Neural crest cell (in vitro differentiated cells): ENCODE measurements at regions not wholly inside any gene's neighbourhood (a gene's known extent, or its start where the extent isn't known, plus 50 kb on each side); places are given as distances from the start of the nearest gene placed in this dataset.
"Not testable (repeated sequence)": the region's sequence is repeated elsewhere in the genome, so short reads cannot be mapped to it uniquely, and the experiment has no call there.

ENCODE experiments used
- DNase-seq: peaks from one replicate; pipeline ENCODE4 v3.0.0; 2021; ENCODE audit warnings: low read depth, mixed read lengths, low spot score
- H3K27ac Mint-ChIP-seq: one replicate; pipeline ENCODE4 v1.8.0; 2021; ENCODE audit warnings: mild to moderate bottlenecking, mixed read lengths; ENCODE audit not compliant: unreplicated experiment
- H3K27me3 Mint-ChIP-seq: 2 replicates; pipeline ENCODE4 v1.8.0; 2021; ENCODE audit warnings: low read depth, mild to moderate bottlenecking, mixed read lengths
- H3K36me3 Mint-ChIP-seq: 2 replicates; pipeline ENCODE4 v1.8.0; 2021; ENCODE audit warnings: low read depth, mild to moderate bottlenecking, mixed read lengths
- H3K4me1 Mint-ChIP-seq: 2 replicates; pipeline ENCODE4 v1.8.0; 2021; ENCODE audit warnings: mixed read lengths
- H3K4me3 Mint-ChIP-seq: one replicate; pipeline ENCODE4 v1.8.0; 2021; ENCODE audit warnings: mild to moderate bottlenecking, mixed read lengths
- H3K9me3 Mint-ChIP-seq: 2 replicates; pipeline ENCODE4 v1.8.0; 2021; ENCODE audit warnings: mixed read lengths
- CTCF ChIP-seq: fragments of 200-600 bp; sonication (generic); conservative IDR thresholded peaks from 2 replicates; pipeline ENCODE4 v1.5.0; 2021; ENCODE audit warnings: antibody characterized with exemption, mild to moderate bottlenecking

- Mint-ChIP-seq H3K27me3 (no peaks in the 10 kb centered on the region), H3K4me1 (no peaks in the 10 kb centered on the region), H3K36me3 (peaks cover 7% of the 10 kb centered on the region), H3K4me3 (no peak overlapping the region), H3K27ac (no peak overlapping the region), H3K9me3 (peaks cover 4% of the 10 kb centered on the region)
- no peak for TF ChIP-seq CTCF
- no peak for DNase-seq
Measured at GRCh38 chr5:38621840-38622437, 65.5 kb upstream of the LIFR start.

- Mint-ChIP-seq H3K27me3 (no peaks in the 10 kb centered on the region), H3K27ac (no peak overlapping the region)
- DNase-seq, result no peak
Measured at GRCh38 chr5:38622723-38623129, 66.3 kb upstream of the LIFR start.

GRCh38 chr5:38624541-38624940 lies 68.1 kb upstream of the LIFR start:
- H3K4me3 Mint-ChIP-seq, H3K36me3 Mint-ChIP-seq, H3K27me3 Mint-ChIP-seq, DNase-seq, H3K4me1 Mint-ChIP-seq, H3K27ac Mint-ChIP-seq, H3K9me3 Mint-ChIP-seq: not testable (repeated sequence)

More at GRCh38 chr5:38622723-38623129, 66.3 kb upstream of the LIFR start:
- no peaks in the 10 kb centered on the region for H3K4me1 Mint-ChIP-seq
- peaks cover 4% of the 10 kb centered on the region for H3K9me3 Mint-ChIP-seq
- no peak overlapping the region for H3K4me3 Mint-ChIP-seq
- no peak for TF ChIP-seq CTCF
- peaks cover 7% of the 10 kb centered on the region for H3K36me3 Mint-ChIP-seq

- H3K27ac Mint-ChIP-seq, H3K4me3 Mint-ChIP-seq, H3K4me1 Mint-ChIP-seq, H3K27me3 Mint-ChIP-seq, DNase-seq: not testable (repeated sequence)
- peaks cover 14% of the 10 kb centered on the region for H3K9me3 Mint-ChIP-seq
- H3K36me3 Mint-ChIP-seq, result peaks cover 19% of the 10 kb centered on the region
Measured at GRCh38 chr5:38631376-38631775, 74.9 kb upstream of the LIFR start.

GRCh38 chr5:38634568-38635369 lies 78.3 kb upstream of the LIFR start:
- H3K27ac Mint-ChIP-seq, result no peak overlapping the region
- H3K27me3 Mint-ChIP-seq, result no peaks in the 10 kb centered on the region
- no peak for TF ChIP-seq CTCF
- no peaks in the 10 kb centered on the region for H3K4me1 Mint-ChIP-seq
- H3K9me3 Mint-ChIP-seq, result peaks cover 11% of the 10 kb centered on the region
- peaks cover 15% of the 10 kb centered on the region for H3K36me3 Mint-ChIP-seq
- DNase-seq, result no peak
- H3K4me3 Mint-ChIP-seq, result no peak overlapping the region

GRCh38 chr5:38636626-38637025 lies 80.2 kb upstream of the LIFR start:
- Mint-ChIP-seq H3K4me3 (no peak overlapping the region), H3K27me3 (no peaks in the 10 kb centered on the region), H3K9me3 (peaks cover 9% of the 10 kb centered on the region), H3K36me3 (peaks cover 13% of the 10 kb centered on the region), H3K27ac (no peak overlapping the region), H3K4me1 (no peaks in the 10 kb centered on the region)
- no peak for TF ChIP-seq CTCF
- DNase-seq, result no peak
